NB4 (cell line): ENCODE measurements at regions not wholly inside any gene's neighbourhood (a gene's known extent, or its start where the extent isn't known, plus 50 kb on each side); places are given as distances from the start of the nearest gene placed in this dataset.

ENCODE experiments used
- DNase-seq: peaks from one replicate; pipeline ENCODE4 v3.0.0; 2010; ENCODE audit warnings: low read depth
- H3K4me3 ChIP-seq: one replicate; pipeline ENCODE4 v1.5.1; 2011; ENCODE audit warnings: mild to moderate bottlenecking, low read depth, low read length, moderate library complexity
- MYC ChIP-seq: IDR thresholded peaks from 2 replicates; pipeline ENCODE4 v1.6.1; 2011; ENCODE audit warnings: low read depth, low read length
- POLR2A ChIP-seq: IDR thresholded peaks from 2 replicates; pipeline ENCODE4 v1.6.1; 2011; ENCODE audit warnings: mild to moderate bottlenecking; ENCODE audit not compliant: insufficient read length; ENCODE audit errors: extremely low read depth
- TF ChIP-seq, protein P1 (sequence below): IDR thresholded peaks from 2 replicates; pipeline ENCODE4 v1.6.1; 2011; ENCODE audit warnings: low read depth, low read length
- TF ChIP-seq, protein P2 (sequence below): IDR thresholded peaks from one replicate; pipeline ENCODE4 v1.5.1; 2012; ENCODE audit warnings: low read depth, low read length

DNA sequence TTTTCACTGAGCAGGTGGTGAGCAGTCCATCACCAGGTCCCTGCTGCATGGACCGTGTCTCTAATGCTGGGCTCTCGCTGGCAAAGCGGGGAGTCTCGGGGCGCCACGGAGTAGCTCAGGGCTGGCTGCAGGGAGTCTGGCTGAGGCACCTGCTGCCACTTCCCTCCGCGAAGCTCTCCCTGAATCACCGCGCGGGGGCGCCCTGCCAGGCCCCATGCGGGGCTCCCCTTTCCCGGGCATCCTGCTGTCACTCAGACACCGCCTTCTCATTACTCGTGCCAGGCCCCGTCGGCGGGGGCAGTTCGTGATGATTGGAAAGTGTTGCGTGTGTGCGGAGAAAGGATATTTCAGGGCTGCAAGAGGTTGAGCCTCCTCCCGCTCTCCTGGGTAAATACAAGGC is 335.8 kb downstream of the IRX2 start:
- H3K4me3 ChIP-seq = no peak overlapping the region
- TF ChIP-seq, protein P1, sequence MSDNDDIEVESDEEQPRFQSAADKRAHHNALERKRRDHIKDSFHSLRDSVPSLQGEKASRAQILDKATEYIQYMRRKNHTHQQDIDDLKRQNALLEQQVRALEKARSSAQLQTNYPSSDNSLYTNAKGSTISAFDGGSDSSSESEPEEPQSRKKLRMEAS = no peak
- TF ChIP-seq, protein P2, sequence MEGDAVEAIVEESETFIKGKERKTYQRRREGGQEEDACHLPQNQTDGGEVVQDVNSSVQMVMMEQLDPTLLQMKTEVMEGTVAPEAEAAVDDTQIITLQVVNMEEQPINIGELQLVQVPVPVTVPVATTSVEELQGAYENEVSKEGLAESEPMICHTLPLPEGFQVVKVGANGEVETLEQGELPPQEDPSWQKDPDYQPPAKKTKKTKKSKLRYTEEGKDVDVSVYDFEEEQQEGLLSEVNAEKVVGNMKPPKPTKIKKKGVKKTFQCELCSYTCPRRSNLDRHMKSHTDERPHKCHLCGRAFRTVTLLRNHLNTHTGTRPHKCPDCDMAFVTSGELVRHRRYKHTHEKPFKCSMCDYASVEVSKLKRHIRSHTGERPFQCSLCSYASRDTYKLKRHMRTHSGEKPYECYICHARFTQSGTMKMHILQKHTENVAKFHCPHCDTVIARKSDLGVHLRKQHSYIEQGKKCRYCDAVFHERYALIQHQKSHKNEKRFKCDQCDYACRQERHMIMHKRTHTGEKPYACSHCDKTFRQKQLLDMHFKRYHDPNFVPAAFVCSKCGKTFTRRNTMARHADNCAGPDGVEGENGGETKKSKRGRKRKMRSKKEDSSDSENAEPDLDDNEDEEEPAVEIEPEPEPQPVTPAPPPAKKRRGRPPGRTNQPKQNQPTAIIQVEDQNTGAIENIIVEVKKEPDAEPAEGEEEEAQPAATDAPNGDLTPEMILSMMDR = peak; percentile 17
- peak; percentile 7 for DNase-seq

DNA sequence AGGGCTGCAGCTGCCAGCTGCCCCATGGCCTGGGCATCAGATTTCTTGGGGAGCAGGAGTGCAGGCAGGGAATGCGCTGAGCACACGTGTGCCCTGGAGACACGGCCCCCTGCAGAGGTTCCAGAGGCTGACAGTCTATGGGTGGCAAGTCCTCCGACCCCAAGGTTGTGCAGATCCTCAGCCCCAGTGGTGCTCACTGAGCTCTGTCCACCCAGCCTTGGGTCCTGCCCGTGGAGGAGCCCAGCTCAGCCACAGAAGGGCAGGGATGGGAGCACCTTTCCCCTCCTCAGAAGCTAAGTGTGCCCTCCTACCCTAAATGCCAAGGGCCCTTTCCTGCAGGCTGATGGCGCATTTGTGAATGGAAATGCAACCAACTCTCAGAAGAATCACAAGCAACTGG is 341.0 kb downstream of the IRX2 start:
- no peak for TF ChIP-seq MYC
- TF ChIP-seq, protein P2 = no peak
- TF ChIP-seq, protein P1 = no peak
- TF ChIP-seq POLR2A = no peak
- DNase-seq = no peak
- no peak overlapping the region for H3K4me3 ChIP-seq

DNA sequence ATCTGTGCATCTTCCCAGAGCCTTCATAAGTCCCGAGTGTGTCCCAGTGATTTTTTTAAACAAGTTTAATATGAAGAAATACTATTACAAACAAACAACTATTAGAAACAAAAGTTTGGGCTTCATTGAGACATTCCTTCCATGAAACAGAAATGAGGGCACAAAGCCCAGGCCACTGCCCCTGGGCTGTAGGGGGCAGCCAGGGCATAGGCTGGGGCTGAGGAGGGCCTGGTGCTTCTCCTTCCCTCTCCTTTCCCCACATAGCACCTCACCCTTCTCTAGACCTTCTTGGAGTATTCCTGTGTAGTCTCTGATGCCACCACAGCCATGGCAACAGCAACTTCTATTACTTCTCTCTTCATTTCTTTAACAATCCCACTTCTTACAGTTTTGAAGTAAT is 348.2 kb downstream of the IRX2 start:
- DNase-seq = no peak
- H3K4me3 ChIP-seq = no peak overlapping the region
- TF ChIP-seq MYC (no peak), POLR2A (no peak)
- TF ChIP-seq, protein P1 = no peak
- TF ChIP-seq, protein P2 = no peak

DNA sequence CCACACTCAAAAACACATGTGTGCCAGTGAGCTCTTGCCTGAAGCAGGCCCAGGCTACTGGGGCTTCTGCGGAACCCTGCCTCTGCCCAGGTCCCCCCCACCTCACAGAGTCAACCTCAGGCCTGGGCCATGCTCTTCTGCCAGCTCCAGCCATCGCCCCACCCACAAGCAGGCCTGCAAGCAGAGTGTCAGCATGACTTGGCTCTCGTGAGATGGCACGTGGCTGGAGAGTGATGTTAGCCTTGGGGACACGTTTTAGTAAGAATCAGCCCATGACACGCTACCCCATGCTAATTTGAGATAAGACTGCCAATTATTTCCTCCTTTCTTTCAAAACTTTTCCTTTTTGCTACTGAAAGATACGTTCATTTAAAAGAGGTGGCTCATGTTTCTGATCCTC is 351.7 kb downstream of the IRX2 start:
- no peak overlapping the region for H3K4me3 ChIP-seq
- TF ChIP-seq, protein P1 = no peak
- no peak for TF ChIP-seq POLR2A
- TF ChIP-seq, protein P2 = no peak
- no peak for TF ChIP-seq MYC

DNA sequence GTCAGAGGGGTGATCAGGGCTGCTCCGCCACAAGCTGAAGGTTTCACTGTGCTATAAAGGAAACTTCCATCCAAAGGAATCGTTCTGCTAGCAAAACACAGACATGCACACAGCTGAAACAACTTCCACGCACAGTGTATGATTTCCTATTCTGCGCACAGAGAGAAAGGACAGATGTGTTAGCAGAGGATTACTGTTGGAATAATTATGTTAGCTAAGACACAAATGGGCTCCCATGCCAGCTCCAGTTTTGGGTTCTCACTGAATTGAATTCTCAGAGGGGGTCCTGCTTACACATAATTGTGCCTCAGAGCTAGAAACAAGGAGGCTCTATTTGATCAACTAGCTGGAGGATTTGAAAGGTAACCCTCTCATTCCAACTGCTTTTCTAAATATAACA is 352.4 kb downstream of the IRX2 start:
- H3K4me3 ChIP-seq = no peak overlapping the region
- DNase-seq = no peak
- TF ChIP-seq, protein P1 = no peak
- TF ChIP-seq, protein P2 = no peak
- no peak for TF ChIP-seq MYC
- TF ChIP-seq POLR2A = no peak

More for the DNA sequence above, 351.7 kb downstream of the IRX2 start:
- DNase-seq = no peak

DNA sequence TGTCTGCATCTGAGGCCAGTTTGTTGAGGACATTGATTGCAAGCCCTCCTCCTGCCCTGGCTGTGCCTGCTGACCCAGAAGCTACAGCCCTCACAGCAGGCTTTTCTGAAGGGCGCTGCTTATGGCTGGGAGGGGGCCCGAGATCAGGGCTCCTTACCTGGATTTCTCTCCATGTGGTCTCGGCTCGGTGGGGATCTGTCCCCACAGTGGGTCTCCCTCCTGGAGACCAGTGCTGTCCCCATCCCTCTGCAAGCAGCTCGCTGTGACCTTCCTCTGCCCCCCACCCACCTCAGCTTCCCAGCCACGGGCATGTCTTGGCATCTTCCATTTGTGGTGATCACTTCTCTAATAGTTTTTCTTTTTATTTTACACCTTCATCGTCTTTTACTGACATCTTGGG is 357.9 kb downstream of the IRX2 start:
- no peak for DNase-seq
- no peak for TF ChIP-seq POLR2A

More for the DNA sequence above, 357.9 kb downstream of the IRX2 start:
- H3K4me3 ChIP-seq = no peak overlapping the region
